ENCODE measurements at regions not wholly inside any gene's neighbourhood (a gene's known extent, or its start where the extent isn't known, plus 50 kb on each side); places are given as distances from the start of the nearest gene placed in this dataset.
"Not testable (repeated sequence)": the region's sequence is repeated elsewhere in the genome, so short reads cannot be mapped to it uniquely, and the experiment has no call there.

DNA sequence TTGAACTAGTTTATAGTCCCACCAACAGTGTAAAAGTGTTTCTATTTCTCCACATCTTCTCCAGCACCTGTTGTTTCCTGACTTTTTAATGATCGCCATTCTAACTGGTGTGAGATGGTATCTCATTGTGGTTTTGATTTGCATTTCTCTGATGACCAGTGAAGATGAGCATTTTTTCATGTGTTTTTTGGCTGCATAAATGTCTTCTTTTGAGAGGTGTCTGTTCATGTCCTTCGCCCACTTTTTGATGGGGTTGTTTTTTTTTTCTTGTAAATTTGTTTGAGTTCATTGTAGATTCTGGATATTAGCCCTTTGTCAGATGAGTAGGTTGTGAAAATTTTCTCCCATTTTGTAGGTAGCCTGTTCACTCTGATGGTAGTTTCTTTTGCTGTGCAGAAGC lies 102.4 kb upstream of the CNTNAP2 start:
- not testable (repeated sequence) for TF ChIP-seq CTCF, POLR2A (IDR thresholded peaks at IDR 0.05)

Data from thyroid gland (tissue), 4 donors.